GM23248 (cell line): ENCODE measurements at regions not wholly inside any gene's neighbourhood (a gene's known extent, or its start where the extent isn't known, plus 50 kb on each side); places are given as distances from the start of the nearest gene placed in this dataset.

Experiments used
- EZH2 ChIP-seq: fragments of 200-600 bp; sonication (generic); IDR thresholded peaks from 2 replicates; pipeline ENCODE4 v1.6.1; 2018; ENCODE audit warnings: antibody characterized with exemption, mild to moderate bottlenecking; ENCODE audit not compliant: insufficient read depth, poor library complexity, severe bottlenecking
- EZH2phosphoT487 ChIP-seq: fragments of 200-600 bp; sonication (generic); IDR thresholded peaks from 2 replicates; pipeline ENCODE4 v1.6.1; 2018; ENCODE audit warnings: antibody characterized with exemption, moderate library complexity, mild to moderate bottlenecking, low read depth; ENCODE audit not compliant: insufficient read depth

- TF ChIP-seq EZH2: no peak
- no peak for TF ChIP-seq EZH2phosphoT487
Measured at GRCh38 chr14:66069036-66069435, 417.1 kb upstream of the CCDC196 start.
